ENCODE measurements at regions not wholly inside any gene's neighbourhood (a gene's known extent, or its start where the extent isn't known, plus 50 kb on each side); places are given as distances from the start of the nearest gene placed in this dataset.

GRCh38 chr3:94714194-94714593 is 651.3 kb downstream of the NSUN3 start (continued):
- TF ChIP-seq ZSCAN18 (CRISPR knock-in tag; IDR thresholded peaks at IDR 0.05), result no peak
- TF ChIP-seq ZNF532 (CRISPR knock-in tag; IDR thresholded peaks at IDR 0.05; ENCODE audit: borderline replicate concordance), result no peak
- TF ChIP-seq SP1 (CRISPR knock-in tag; conservative IDR thresholded peaks at IDR 0.05), result no peak
- TF ChIP-seq ZNF219 (CRISPR knock-in tag; IDR thresholded peaks at IDR 0.05; ENCODE audit: borderline replicate concordance), result no peak

- POLR2A ChIA-PET, result no interaction called here
- no peak overlapping the region for H3K4me3 Mint-ChIP-seq
- no peak overlapping the region for H3K27ac Mint-ChIP-seq
- H3K27me3 Mint-ChIP-seq (ENCODE audit: low read depth), result no peaks in the 10 kb centered on the region
- no peaks in the 10 kb centered on the region for H3K9me3 Mint-ChIP-seq
- no peak for ATAC-seq
- no peaks in the 10 kb centered on the region for H3K4me1 Mint-ChIP-seq
- peak; percentile 9 for DNase-seq (ENCODE audit: low spot score)
- CTCF ChIA-PET, result interaction anchor here (1.1 kb wide), 1 partner anchor 467 kb away, joined by 3 read pairs; no protein-coding TSS in a partner anchor
- H3K36me3 Mint-ChIP-seq, result no peaks in the 10 kb centered on the region
- TF ChIP-seq JUN (CRISPR knock-in tag; IDR thresholded peaks at IDR 0.05) (no peak), FOXK1 (CRISPR knock-in tag; IDR thresholded peaks at IDR 0.05) (no peak), ZNF532 (CRISPR knock-in tag; IDR thresholded peaks at IDR 0.05; ENCODE audit: borderline replicate concordance) (no peak), NR1H2 (CRISPR knock-in tag; IDR thresholded peaks at IDR 0.05) (no peak), AR (CRISPR knock-in tag; IDR thresholded peaks at IDR 0.05) (no peak), MYBL2 (CRISPR knock-in tag; IDR thresholded peaks at IDR 0.05) (no peak), AFF4 (CRISPR knock-in tag; IDR thresholded peaks at IDR 0.05; ENCODE audit: borderline replicate concordance) (no peak), CDX4 (CRISPR knock-in tag; IDR thresholded peaks at IDR 0.05; ENCODE audit: borderline replicate concordance) (no peak), SOX15 (CRISPR knock-in tag; IDR thresholded peaks at IDR 0.05) (no peak), ATF6 (CRISPR knock-in tag; IDR thresholded peaks at IDR 0.05) (no peak)
Observed at GRCh38 chr3:94716326-94717018, 653.6 kb downstream of the NSUN3 start.

All from WTC11 (cell line).